CD14-positive monocyte (primary cell): ENCODE measurements at regions not wholly inside any gene's neighbourhood (a gene's known extent, or its start where the extent isn't known, plus 50 kb on each side); places are given as distances from the start of the nearest gene placed in this dataset.

ENCODE experiments used
- DNase-seq, 3 donors: peaks; one replicate each; pipeline ENCODE4 v3.0.0-alpha.2; 2011 to 2022
- H2AFZ ChIP-seq: 2 replicates; pipeline ENCODE4 v1.6.0; 2012; ENCODE audit warnings: mild to moderate bottlenecking, low read depth, low read length, inconsistent platforms; ENCODE audit not compliant: insufficient read depth, poor library complexity, severe bottlenecking
- H3K27ac ChIP-seq, 2 donors: 1 replicate in 1 of 2; 2 replicates in 1 of 2; pipeline ENCODE4 v1.5.1; 2012 to 2013; ENCODE audit warnings: low read length in 2 of 2, control low read depth in 1 of 2, inconsistent platforms in 1 of 2, low read depth in 1 of 2, mild to moderate bottlenecking in 1 of 2
- H3K27me3 ChIP-seq, 2 donors: one replicate each; pipeline versions ENCODE4 v1.6.0 to v1.6.1; 2011 to 2013; ENCODE audit warnings: low read length in 2 of 2; ENCODE audit not compliant: control insufficient read depth in 2 of 2, insufficient read depth in 2 of 2
- H3K36me3 ChIP-seq, 2 donors: replicated peaks in 1 of 2; 1 replicate in 1 of 2; 2 replicates in 1 of 2; pipeline versions ENCODE4 v1.5.1 to v1.6.1; 2012 to 2013; ENCODE audit warnings: low read length in 2 of 2, control low read depth in 1 of 2, inconsistent platforms in 1 of 2, mild to moderate bottlenecking in 1 of 2; ENCODE audit not compliant: insufficient read depth in 2 of 2, control insufficient read depth in 1 of 2
- H3K4me1 ChIP-seq, 2 donors: 1 replicate in 1 of 2; 2 replicates in 1 of 2; pipeline versions ENCODE4 v1.5.1 to v1.6.1; 2012 to 2013; ENCODE audit warnings: low read length in 2 of 2, control low read depth in 1 of 2, inconsistent platforms in 1 of 2, mild to moderate bottlenecking in 1 of 2, moderate library complexity in 1 of 2; ENCODE audit not compliant: insufficient read depth in 2 of 2, control insufficient read depth in 1 of 2
- H3K4me2 ChIP-seq: replicated peaks from 2 replicates; pipeline ENCODE3; 2012; ENCODE audit warnings: low read length, moderate library complexity, mild to moderate bottlenecking; ENCODE audit not compliant: poor library complexity, severe bottlenecking; ENCODE audit errors: extremely low read depth
- H3K4me3 ChIP-seq, 3 experiments: fragments of 200-600 bp in 1 of 3; sonication (generic) in 1 of 3; replicated peaks in 1 of 3; 1 replicate in 2 of 3; 2 replicates in 1 of 3; pipeline ENCODE4 v1.5.1; 2011 to 2013; ENCODE audit warnings: low read length in 3 of 3, mild to moderate bottlenecking in 3 of 3, control low read depth in 2 of 3, low read depth in 2 of 3, inconsistent platforms in 1 of 3, moderate library complexity in 1 of 3
- H3K79me2 ChIP-seq: 2 replicates; pipeline ENCODE4 v1.6.0; 2012; ENCODE audit warnings: mild to moderate bottlenecking, control low read depth, inconsistent platforms, low read length, moderate library complexity; ENCODE audit not compliant: insufficient read depth
- H3K9ac ChIP-seq: 2 replicates; pipeline ENCODE4 v1.6.0; 2017; ENCODE audit warnings: low read length, mild to moderate bottlenecking; ENCODE audit not compliant: insufficient read depth, poor library complexity, severe bottlenecking
- H3K9me3 ChIP-seq, 2 donors: replicated peaks in 1 of 2; 1 replicate in 1 of 2; 2 replicates in 1 of 2; pipeline versions ENCODE4 v1.5.1 to v1.6.1; 2012 to 2013; ENCODE audit warnings: low read length in 2 of 2, control low read depth in 1 of 2; ENCODE audit not compliant: control insufficient read depth in 1 of 2, insufficient read depth in 1 of 2
- H4K20me1 ChIP-seq: 2 replicates; pipeline ENCODE4 v1.6.0; 2012; ENCODE audit warnings: mild to moderate bottlenecking, low read length, control low read depth, moderate library complexity; ENCODE audit not compliant: insufficient read depth
- H3K27ac Mint-ChIP-seq, 7 donors: one replicate each; pipeline ENCODE4 v1.8.0; 2020; ENCODE audit warnings: mild to moderate bottlenecking in 7 of 7, mixed read lengths in 7 of 7, moderate library complexity in 6 of 7, inconsistent platforms in 2 of 7
- H3K27me3 Mint-ChIP-seq, 3 donors: one replicate each; pipeline ENCODE4 v1.8.0; 2021 to 2022; ENCODE audit warnings: low read depth in 3 of 3, mild to moderate bottlenecking in 3 of 3, mixed read lengths in 3 of 3, moderate library complexity in 3 of 3, inconsistent platforms in 1 of 3
- H3K36me3 Mint-ChIP-seq, 2 donors: one replicate each; pipeline ENCODE4 v1.8.0; 2020; ENCODE audit warnings: mixed read lengths in 2 of 2, inconsistent platforms in 1 of 2, mild to moderate bottlenecking in 1 of 2
- H3K4me1 Mint-ChIP-seq: one replicate; pipeline ENCODE4 v1.8.0; 2020; ENCODE audit warnings: mild to moderate bottlenecking, mixed read lengths
- H3K4me3 Mint-ChIP-seq, 2 donors: one replicate each; pipeline ENCODE4 v1.8.0; 2020; ENCODE audit warnings: mild to moderate bottlenecking in 2 of 2, mixed read lengths in 2 of 2, moderate library complexity in 1 of 2
- H3K9me3 Mint-ChIP-seq, 7 donors: one replicate each; pipeline ENCODE4 v1.8.0; 2020 to 2022; ENCODE audit warnings: mixed read lengths in 7 of 7, mild to moderate bottlenecking in 6 of 7, moderate library complexity in 6 of 7, inconsistent platforms in 2 of 7
- WGBS: methylation state at CpG from one replicate; pipeline ENCODE4 v1.1.5; 2013; ENCODE audit warnings: missing lambda C conversion rate; ENCODE audit not compliant: insufficient coverage; 5-methylcytosine and 5-hydroxymethylcytosine counted together
- intact Hi-C, 2 donors: fragments of 100-400 bp; cut with micrococcal nuclease; formaldehyde crosslinking; loops; one replicate each; pipeline versions ENCODE4 v1.15.0 to v1.15.1; 2023
- TF ChIP-seq, protein P1 (sequence below): fragments of 200-600 bp; IDR thresholded peaks from one replicate; pipeline ENCODE4 v1.8.0; 2022; ENCODE audit warnings: antibody characterized with exemption, mild to moderate bottlenecking

DNA sequence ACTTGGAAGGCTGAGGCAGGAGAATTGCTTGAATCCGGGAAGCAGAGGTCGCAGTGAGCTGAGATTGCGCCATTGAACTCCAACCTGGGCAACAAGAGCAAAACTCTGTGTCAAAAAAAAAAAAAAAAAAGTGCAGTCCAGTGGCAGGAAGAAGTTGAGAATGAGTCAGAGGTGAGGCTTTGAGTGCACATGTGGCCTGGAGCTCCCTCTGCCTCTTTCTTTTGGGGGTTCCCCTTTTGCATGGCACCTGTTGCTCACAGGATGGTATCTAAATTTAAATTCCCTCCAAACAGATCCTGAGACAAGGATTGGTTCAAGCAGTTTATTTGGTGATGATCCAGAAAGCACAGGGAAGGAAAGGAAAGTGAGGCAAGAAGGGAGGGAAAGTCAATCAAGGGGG is 151.4 kb upstream of the STX18 start:
- H3K36me3 Mint-ChIP-seq, result no peaks in the 10 kb centered on the region
- no peaks in the 10 kb centered on the region for H3K4me1 ChIP-seq
- H3K4me1 Mint-ChIP-seq, result no peaks in the 10 kb centered on the region
- no peak for DNase-seq
- no peak overlapping the region for H3K27ac ChIP-seq
- no peaks in the 10 kb centered on the region for H3K36me3 ChIP-seq
- TF ChIP-seq, protein P1, sequence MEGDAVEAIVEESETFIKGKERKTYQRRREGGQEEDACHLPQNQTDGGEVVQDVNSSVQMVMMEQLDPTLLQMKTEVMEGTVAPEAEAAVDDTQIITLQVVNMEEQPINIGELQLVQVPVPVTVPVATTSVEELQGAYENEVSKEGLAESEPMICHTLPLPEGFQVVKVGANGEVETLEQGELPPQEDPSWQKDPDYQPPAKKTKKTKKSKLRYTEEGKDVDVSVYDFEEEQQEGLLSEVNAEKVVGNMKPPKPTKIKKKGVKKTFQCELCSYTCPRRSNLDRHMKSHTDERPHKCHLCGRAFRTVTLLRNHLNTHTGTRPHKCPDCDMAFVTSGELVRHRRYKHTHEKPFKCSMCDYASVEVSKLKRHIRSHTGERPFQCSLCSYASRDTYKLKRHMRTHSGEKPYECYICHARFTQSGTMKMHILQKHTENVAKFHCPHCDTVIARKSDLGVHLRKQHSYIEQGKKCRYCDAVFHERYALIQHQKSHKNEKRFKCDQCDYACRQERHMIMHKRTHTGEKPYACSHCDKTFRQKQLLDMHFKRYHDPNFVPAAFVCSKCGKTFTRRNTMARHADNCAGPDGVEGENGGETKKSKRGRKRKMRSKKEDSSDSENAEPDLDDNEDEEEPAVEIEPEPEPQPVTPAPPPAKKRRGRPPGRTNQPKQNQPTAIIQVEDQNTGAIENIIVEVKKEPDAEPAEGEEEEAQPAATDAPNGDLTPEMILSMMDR, result no peak
- H3K9me3 ChIP-seq, result no peaks in the 10 kb centered on the region
- H3K79me2 ChIP-seq, result no peaks in the 10 kb centered on the region
- H4K20me1 ChIP-seq, result no peaks in the 10 kb centered on the region
- 61% methylated on average over 3 of the region's 3 CpGs for WGBS
- H3K27me3 Mint-ChIP-seq, result peaks cover 0 to 1% (median 0%) of the 10 kb centered on the region in 3 donors
- intact Hi-C loops, result no loop called here
- no peaks in the 10 kb centered on the region for H3K27me3 ChIP-seq
- no peak overlapping the region for H3K9ac ChIP-seq
- H3K4me3 Mint-ChIP-seq, result no peak overlapping the region
- no peak overlapping the region for H3K4me2 ChIP-seq
- no peak overlapping the region for H3K27ac Mint-ChIP-seq
- no peak overlapping the region for H2AFZ ChIP-seq
- peaks cover 0 to 2% (median 0%) of the 10 kb centered on the region in 7 donors for H3K9me3 Mint-ChIP-seq
- no peak overlapping the region for H3K4me3 ChIP-seq

DNA sequence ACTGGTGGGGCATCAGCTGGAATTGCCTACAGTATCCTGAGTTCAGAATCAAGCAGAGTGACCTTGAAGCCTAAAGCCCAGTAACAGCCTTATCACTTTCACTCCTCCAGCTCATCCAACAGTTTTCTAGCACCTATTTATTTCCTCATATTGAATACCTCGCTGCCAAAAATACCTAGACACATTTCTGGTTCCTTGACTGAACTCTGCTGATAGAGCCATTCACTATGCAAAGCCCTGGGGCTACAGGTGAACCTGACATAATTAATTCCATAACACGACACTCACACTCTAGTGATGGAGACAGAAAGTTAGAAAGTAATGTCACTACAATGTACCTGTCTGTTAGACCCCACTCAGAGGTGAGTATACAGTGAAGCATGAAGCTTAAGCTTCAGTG is 149.0 kb upstream of the STX18 start:
- Histone ChIP-seq H3K79me2 (no peaks in the 10 kb centered on the region), H3K27me3 (no peaks in the 10 kb centered on the region), H3K4me2 (no peak overlapping the region), H3K9me3 (no peaks in the 10 kb centered on the region), H3K4me1 (no peaks in the 10 kb centered on the region), H3K27ac (no peak overlapping the region), H2AFZ (no peak overlapping the region), H3K4me3 (no peak overlapping the region), H3K36me3 (no peaks in the 10 kb centered on the region), H3K9ac (no peak overlapping the region), H4K20me1 (no peaks in the 10 kb centered on the region)
- no peak for DNase-seq
- peaks cover 0 to 2% (median 0%) of the 10 kb centered on the region in 7 donors for H3K9me3 Mint-ChIP-seq
- intact Hi-C loops, result no loop called here
- TF ChIP-seq, protein P1, result no peak
- no peak overlapping the region for H3K4me3 Mint-ChIP-seq
- no peaks in the 10 kb centered on the region for H3K27me3 Mint-ChIP-seq
- 100% methylated on average over 1 of the region's 2 CpGs for WGBS
- no peak overlapping the region for H3K27ac Mint-ChIP-seq
- H3K36me3 Mint-ChIP-seq, result no peaks in the 10 kb centered on the region
- no peaks in the 10 kb centered on the region for H3K4me1 Mint-ChIP-seq
